Stimulated activated naive CD8-positive, alpha-beta T cell treated with anti-CD3 and anti-CD28 coated beads, Interleukin-15, Interleukin-2, amounts not matched to agents 100 ng/mL and 50 ng/mL, for 24 hours (primary cell): ENCODE measurements at regions not wholly inside any gene's neighbourhood (a gene's known extent, or its start where the extent isn't known, plus 50 kb on each side); places are given as distances from the start of the nearest gene placed in this dataset.

ENCODE experiments used
- H3K27ac Mint-ChIP-seq: one replicate; pipeline ENCODE4 v1.8.0; 2021; ENCODE audit warnings: mild to moderate bottlenecking, mixed read lengths
- H3K27me3 Mint-ChIP-seq: one replicate; pipeline ENCODE4 v1.8.0; 2021; ENCODE audit warnings: mixed read lengths
- H3K36me3 Mint-ChIP-seq: one replicate; pipeline ENCODE4 v1.8.0; 2021; ENCODE audit warnings: low read depth, mixed read lengths
- H3K4me1 Mint-ChIP-seq: one replicate; pipeline ENCODE4 v1.8.0; 2021; ENCODE audit warnings: low read depth, mixed read lengths
- H3K4me3 Mint-ChIP-seq: one replicate; pipeline ENCODE4 v1.8.0; 2021; ENCODE audit warnings: mild to moderate bottlenecking, mixed read lengths
- H3K9me3 Mint-ChIP-seq: one replicate; pipeline ENCODE4 v1.8.0; 2021; ENCODE audit warnings: mixed read lengths

GRCh38 chr10:90417476-90418210 is 440.2 kb downstream of the HTR7 start:
- Mint-ChIP-seq H3K36me3 (no peaks in the 10 kb centered on the region), H3K27ac (no peak overlapping the region), H3K4me3 (no peak overlapping the region), H3K9me3 (no peaks in the 10 kb centered on the region), H3K4me1 (no peaks in the 10 kb centered on the region), H3K27me3 (no peaks in the 10 kb centered on the region)

- Mint-ChIP-seq H3K27me3 (no peaks in the 10 kb centered on the region), H3K4me1 (no peaks in the 10 kb centered on the region), H3K9me3 (peaks cover 6% of the 10 kb centered on the region), H3K27ac (no peak overlapping the region), H3K4me3 (no peak overlapping the region), H3K36me3 (no peaks in the 10 kb centered on the region)
Observed at GRCh38 chr10:90418869-90419652, 438.8 kb downstream of the HTR7 start.

- H3K36me3 Mint-ChIP-seq, result no peaks in the 10 kb centered on the region
- H3K4me1 Mint-ChIP-seq, result no peaks in the 10 kb centered on the region
- H3K9me3 Mint-ChIP-seq, result peaks cover 11% of the 10 kb centered on the region
- no peaks in the 10 kb centered on the region for H3K27me3 Mint-ChIP-seq
- H3K4me3 Mint-ChIP-seq, result no peak overlapping the region
- no peak overlapping the region for H3K27ac Mint-ChIP-seq
Observed at GRCh38 chr10:90420637-90421318, 437.1 kb downstream of the HTR7 start.

GRCh38 chr10:90421874-90422273 is 436.0 kb downstream of the HTR7 start:
- Mint-ChIP-seq H3K27ac (no peak overlapping the region), H3K4me1 (no peaks in the 10 kb centered on the region), H3K4me3 (no peak overlapping the region), H3K36me3 (no peaks in the 10 kb centered on the region), H3K27me3 (no peaks in the 10 kb centered on the region), H3K9me3 (peaks cover 18% of the 10 kb centered on the region)

- H3K27me3 Mint-ChIP-seq, result no peaks in the 10 kb centered on the region
- no peak overlapping the region for H3K27ac Mint-ChIP-seq
- no peaks in the 10 kb centered on the region for H3K4me1 Mint-ChIP-seq
- H3K4me3 Mint-ChIP-seq, result no peak overlapping the region
- no peaks in the 10 kb centered on the region for H3K36me3 Mint-ChIP-seq
- peaks cover 18% of the 10 kb centered on the region for H3K9me3 Mint-ChIP-seq
Observed at GRCh38 chr10:90424730-90425129, 433.1 kb downstream of the HTR7 start.

- Mint-ChIP-seq H3K27me3 (peaks cover 3% of the 10 kb centered on the region), H3K4me3 (no peak overlapping the region), H3K27ac (no peak overlapping the region)
Observed at GRCh38 chr10:90430186-90430585, 427.7 kb downstream of the HTR7 start.

GRCh38 chr10:90432866-90433265 is 425.0 kb downstream of the HTR7 start:
- no peaks in the 10 kb centered on the region for H3K36me3 Mint-ChIP-seq
- no peaks in the 10 kb centered on the region for H3K4me1 Mint-ChIP-seq
- H3K4me3 Mint-ChIP-seq, result no peak overlapping the region
- peaks cover 3% of the 10 kb centered on the region for H3K27me3 Mint-ChIP-seq
- no peak overlapping the region for H3K27ac Mint-ChIP-seq
- no peaks in the 10 kb centered on the region for H3K9me3 Mint-ChIP-seq

More at GRCh38 chr10:90430186-90430585, 427.7 kb downstream of the HTR7 start:
- no peaks in the 10 kb centered on the region for H3K36me3 Mint-ChIP-seq
- peaks cover 10% of the 10 kb centered on the region for H3K9me3 Mint-ChIP-seq
- no peaks in the 10 kb centered on the region for H3K4me1 Mint-ChIP-seq

GRCh38 chr10:90435296-90435695 is 422.5 kb downstream of the HTR7 start:
- Mint-ChIP-seq H3K27ac (no peak overlapping the region), H3K36me3 (no peaks in the 10 kb centered on the region), H3K27me3 (peaks cover 3% of the 10 kb centered on the region), H3K4me1 (no peaks in the 10 kb centered on the region), H3K4me3 (no peak overlapping the region), H3K9me3 (peaks cover 2% of the 10 kb centered on the region)

- no peaks in the 10 kb centered on the region for H3K27me3 Mint-ChIP-seq
- H3K4me3 Mint-ChIP-seq, result no peak overlapping the region
- no peaks in the 10 kb centered on the region for H3K36me3 Mint-ChIP-seq
- H3K27ac Mint-ChIP-seq, result no peak overlapping the region
- no peaks in the 10 kb centered on the region for H3K4me1 Mint-ChIP-seq
- peaks cover 13% of the 10 kb centered on the region for H3K9me3 Mint-ChIP-seq
Observed at GRCh38 chr10:90437452-90437851, 420.4 kb downstream of the HTR7 start.

GRCh38 chr10:90440870-90441269 is 417.0 kb downstream of the HTR7 start:
- Mint-ChIP-seq H3K9me3 (peaks cover 25% of the 10 kb centered on the region), H3K4me3 (no peak overlapping the region), H3K27ac (no peak overlapping the region), H3K4me1 (no peaks in the 10 kb centered on the region), H3K36me3 (no peaks in the 10 kb centered on the region), H3K27me3 (no peaks in the 10 kb centered on the region)

GRCh38 chr10:90443342-90443741 is 414.5 kb downstream of the HTR7 start:
- Mint-ChIP-seq H3K36me3 (no peaks in the 10 kb centered on the region), H3K27me3 (no peaks in the 10 kb centered on the region), H3K27ac (no peak overlapping the region), H3K4me1 (no peaks in the 10 kb centered on the region), H3K9me3 (peaks cover 33% of the 10 kb centered on the region), H3K4me3 (no peak overlapping the region)

GRCh38 chr10:90447831-90448230 is 410.0 kb downstream of the HTR7 start:
- no peak overlapping the region for H3K27ac Mint-ChIP-seq
- H3K9me3 Mint-ChIP-seq, result peaks cover 16% of the 10 kb centered on the region
- no peaks in the 10 kb centered on the region for H3K4me1 Mint-ChIP-seq
- H3K4me3 Mint-ChIP-seq, result no peak overlapping the region
- H3K27me3 Mint-ChIP-seq, result peaks cover 3% of the 10 kb centered on the region
- no peaks in the 10 kb centered on the region for H3K36me3 Mint-ChIP-seq

GRCh38 chr10:90450797-90451196 is 407.0 kb downstream of the HTR7 start:
- no peak overlapping the region for H3K4me3 Mint-ChIP-seq
- peaks cover 8% of the 10 kb centered on the region for H3K27me3 Mint-ChIP-seq
- no peak overlapping the region for H3K27ac Mint-ChIP-seq
- H3K9me3 Mint-ChIP-seq, result peaks cover 8% of the 10 kb centered on the region
- no peaks in the 10 kb centered on the region for H3K36me3 Mint-ChIP-seq
- no peaks in the 10 kb centered on the region for H3K4me1 Mint-ChIP-seq

GRCh38 chr10:90451283-90451682 is 406.6 kb downstream of the HTR7 start:
- Mint-ChIP-seq H3K9me3 (peaks cover 4% of the 10 kb centered on the region), H3K36me3 (no peaks in the 10 kb centered on the region), H3K4me3 (no peak overlapping the region), H3K4me1 (no peaks in the 10 kb centered on the region), H3K27ac (no peak overlapping the region), H3K27me3 (peaks cover 8% of the 10 kb centered on the region)

- H3K36me3 Mint-ChIP-seq, result no peaks in the 10 kb centered on the region
Observed at GRCh38 chr10:90458054-90458453, 399.8 kb downstream of the HTR7 start.

More at GRCh38 chr10:90458054-90458453, 399.8 kb downstream of the HTR7 start:
- Mint-ChIP-seq H3K27me3 (peaks cover 10% of the 10 kb centered on the region), H3K27ac (no peak overlapping the region), H3K4me1 (no peaks in the 10 kb centered on the region), H3K4me3 (no peak overlapping the region), H3K9me3 (no peaks in the 10 kb centered on the region)
